HepG2 (cell line): ENCODE measurements at regions not wholly inside any gene's neighbourhood (a gene's known extent, or its start where the extent isn't known, plus 50 kb on each side); places are given as distances from the start of the nearest gene placed in this dataset.

ENCODE experiments used
- SRSF4 ChIP-seq: fragments of 200-400 bp; formaldehyde crosslinking; IDR thresholded peaks from one replicate; pipeline ENCODE4 v1.6.1; 2018; ENCODE audit warnings: mild to moderate bottlenecking, low read depth, low read length, moderate library complexity; ENCODE audit not compliant: poor library complexity, severe bottlenecking
- TF ChIP-seq, protein P1 (sequence below): sonication (generic); formaldehyde crosslinking; IDR thresholded peaks from 2 replicates; pipeline ENCODE4 v1.4.0; 2020; ENCODE audit warnings: mild to moderate bottlenecking, missing genetic modification reagents

GRCh38 chr13:40503966-40504591 lies 162.4 kb downstream of the FOXO1 start:
- TF ChIP-seq, protein P1, sequence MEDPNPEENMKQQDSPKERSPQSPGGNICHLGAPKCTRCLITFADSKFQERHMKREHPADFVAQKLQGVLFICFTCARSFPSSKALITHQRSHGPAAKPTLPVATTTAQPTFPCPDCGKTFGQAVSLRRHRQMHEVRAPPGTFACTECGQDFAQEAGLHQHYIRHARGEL (CRISPR knock-in tag), result no peak
- TF ChIP-seq SRSF4, result no peak
